ENCODE measurements at regions not wholly inside any gene's neighbourhood (a gene's known extent, or its start where the extent isn't known, plus 50 kb on each side); places are given as distances from the start of the nearest gene placed in this dataset.
"Not testable (repeated sequence)": the region's sequence is repeated elsewhere in the genome, so short reads cannot be mapped to it uniquely, and the experiment has no call there.

- DNase-seq (ENCODE audit: low spot score) = no peak
These were observed 143.4 kb upstream of the CDKN3 start for GRCh38 chr14:54253195-54253947.

- no peak for DNase-seq (ENCODE audit: low spot score)
These were observed 140.7 kb upstream of the CDKN3 start for GRCh38 chr14:54256156-54256555.

- no peak for DNase-seq (ENCODE audit: low spot score)
These were observed 139.4 kb upstream of the CDKN3 start for GRCh38 chr14:54257424-54257823.

GRCh38 chr14:54258382-54258781, 138.4 kb upstream of the CDKN3 start:
- no peak for DNase-seq (ENCODE audit: low spot score)

GRCh38 chr14:54259821-54260220, 137.0 kb upstream of the CDKN3 start:
- DNase-seq (ENCODE audit: low spot score) = no peak

GRCh38 chr14:54261283-54261682, 135.5 kb upstream of the CDKN3 start:
- DNase-seq (ENCODE audit: low spot score) = no peak

- not testable (repeated sequence) for DNase-seq (ENCODE audit: low spot score)
These were observed 130.2 kb upstream of the CDKN3 start for GRCh38 chr14:54266616-54267015.

GRCh38 chr14:54267172-54267571, 129.6 kb upstream of the CDKN3 start:
- no peak for DNase-seq (ENCODE audit: low spot score)

GRCh38 chr14:54275997-54276725, 120.6 kb upstream of the CDKN3 start:
- no peak for DNase-seq (ENCODE audit: low spot score)

- no peak for DNase-seq (ENCODE audit: low spot score)
These were observed 118.7 kb upstream of the CDKN3 start for GRCh38 chr14:54278087-54278486.

GRCh38 chr14:54278665-54279295, 118.0 kb upstream of the CDKN3 start:
- no peak for DNase-seq (ENCODE audit: low spot score)

- no peak for DNase-seq (ENCODE audit: low spot score)
These were observed 114.0 kb upstream of the CDKN3 start for GRCh38 chr14:54282849-54283248.

GRCh38 chr14:54285030-54285429, 111.8 kb upstream of the CDKN3 start:
- DNase-seq (ENCODE audit: low spot score) = no peak

GRCh38 chr14:54291491-54292191, 105.2 kb upstream of the CDKN3 start:
- DNase-seq (ENCODE audit: low spot score) = no peak

- no peak for DNase-seq (ENCODE audit: low spot score)
These were observed 102.0 kb upstream of the CDKN3 start for GRCh38 chr14:54294802-54295201.

GRCh38 chr14:54299410-54300363, 97.1 kb upstream of the CDKN3 start:
- DNase-seq (ENCODE audit: low spot score) = no peak

GRCh38 chr14:54300881-54301280, 95.9 kb upstream of the CDKN3 start:
- DNase-seq (ENCODE audit: low spot score) = no peak

- no peak for DNase-seq (ENCODE audit: low spot score)
These were observed 95.4 kb upstream of the CDKN3 start for GRCh38 chr14:54301359-54301758.

- DNase-seq (ENCODE audit: low spot score) = no peak
These were observed 90.0 kb upstream of the CDKN3 start for GRCh38 chr14:54306806-54307205.

GRCh38 chr14:54309615-54310014, 87.2 kb upstream of the CDKN3 start:
- no peak for DNase-seq (ENCODE audit: low spot score)

- no peak for DNase-seq (ENCODE audit: low spot score)
These were observed 86.5 kb upstream of the CDKN3 start for GRCh38 chr14:54310151-54310850.

Data from hematopoietic multipotent progenitor cell treated with erythropoietin and hydrocortisone succinate and interleukin-3 and kit ligand, for 17 days (in vitro differentiated cells).